GM12878 (cell line): ENCODE measurements at regions not wholly inside any gene's neighbourhood (a gene's known extent, or its start where the extent isn't known, plus 50 kb on each side); places are given as distances from the start of the nearest gene placed in this dataset.

ENCODE experiments used
- NFYB ChIP-seq: IDR thresholded peaks from 2 replicates; pipeline ENCODE4 v1.6.1; 2011; ENCODE audit warnings: low read depth, mild to moderate bottlenecking, low read length, improper control_type of control experiment, moderate library complexity; ENCODE audit not compliant: insufficient read depth
- PML ChIP-seq: IDR thresholded peaks from 2 replicates; pipeline ENCODE4 v1.6.1; 2012; ENCODE audit warnings: low read length, inconsistent platforms
- RFX5 ChIP-seq: IDR thresholded peaks from 2 replicates; pipeline ENCODE4 v1.6.1; 2011; ENCODE audit warnings: low read depth, low read length, improper control_type of control experiment
- SIN3A ChIP-seq: IDR thresholded peaks from 2 replicates; pipeline ENCODE4 v1.6.1; 2012; ENCODE audit warnings: low read depth, low read length, improper control_type of control experiment
- TBL1XR1 ChIP-seq: IDR thresholded peaks from 2 replicates; pipeline ENCODE4 v1.6.1; 2012; ENCODE audit warnings: low read depth, low read length, improper control_type of control experiment
- YY1 ChIP-seq: IDR thresholded peaks from 2 replicates; pipeline ENCODE4 v1.6.1; 2011; ENCODE audit warnings: low read depth, mild to moderate bottlenecking, low read length
- ZBTB33 ChIP-seq: fragments of 450-650 bp; IDR thresholded peaks from 2 replicates; pipeline ENCODE4 v1.6.1; 2017; ENCODE audit warnings: mild to moderate bottlenecking
- ZNF384 ChIP-seq: IDR thresholded peaks from 2 replicates; pipeline ENCODE4 v1.6.1; 2012; ENCODE audit warnings: low read depth, mild to moderate bottlenecking, low read length, improper control_type of control experiment, borderline replicate concordance
- TF ChIP-seq, protein P1 (sequence below): IDR thresholded peaks from 2 replicates; pipeline ENCODE4 v1.6.1; 2011; ENCODE audit warnings: low read depth, low read length, improper control_type of control experiment, borderline replicate concordance
- TF ChIP-seq, protein P2 (sequence below), 3 experiments: IDR thresholded peaks in 2 of 3; conservative IDR thresholded peaks in 1 of 3; 2 replicates each; pipeline ENCODE4 v1.5.1; 2011; ENCODE audit warnings: low read depth in 3 of 3, low read length in 3 of 3, mild to moderate bottlenecking in 3 of 3, control low read depth in 2 of 3, moderate library complexity in 2 of 3, inconsistent platforms in 1 of 3, mixed read lengths in 1 of 3; ENCODE audit not compliant: control insufficient read depth in 2 of 3, insufficient read depth in 1 of 3; ENCODE audit errors: extremely low read depth in 1 of 3

DNA sequence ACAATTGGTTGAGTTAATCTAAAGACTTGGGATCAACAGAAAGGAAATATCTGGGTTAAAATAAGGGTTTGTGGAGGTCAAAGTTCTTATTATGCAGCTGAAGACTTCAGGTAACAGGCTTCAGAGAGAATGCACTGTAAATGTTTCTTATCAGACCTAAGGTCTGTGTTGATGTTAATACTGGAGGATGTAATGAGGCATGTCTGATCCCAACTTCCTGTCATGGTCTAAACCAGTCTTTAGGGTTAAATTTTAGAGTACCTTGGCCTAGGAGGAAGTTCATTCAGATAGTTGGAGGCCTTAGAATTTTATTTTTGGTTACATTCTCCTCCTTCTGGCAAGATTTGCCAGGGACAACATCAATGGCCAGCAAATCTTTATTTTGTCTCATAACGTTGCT is 72.1 kb upstream of the GC start:
- TF ChIP-seq SIN3A: no peak
- TF ChIP-seq, protein P1, sequence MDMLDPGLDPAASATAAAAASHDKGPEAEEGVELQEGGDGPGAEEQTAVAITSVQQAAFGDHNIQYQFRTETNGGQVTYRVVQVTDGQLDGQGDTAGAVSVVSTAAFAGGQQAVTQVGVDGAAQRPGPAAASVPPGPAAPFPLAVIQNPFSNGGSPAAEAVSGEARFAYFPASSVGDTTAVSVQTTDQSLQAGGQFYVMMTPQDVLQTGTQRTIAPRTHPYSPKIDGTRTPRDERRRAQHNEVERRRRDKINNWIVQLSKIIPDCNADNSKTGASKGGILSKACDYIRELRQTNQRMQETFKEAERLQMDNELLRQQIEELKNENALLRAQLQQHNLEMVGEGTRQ: no peak
- TF ChIP-seq, protein P2, sequence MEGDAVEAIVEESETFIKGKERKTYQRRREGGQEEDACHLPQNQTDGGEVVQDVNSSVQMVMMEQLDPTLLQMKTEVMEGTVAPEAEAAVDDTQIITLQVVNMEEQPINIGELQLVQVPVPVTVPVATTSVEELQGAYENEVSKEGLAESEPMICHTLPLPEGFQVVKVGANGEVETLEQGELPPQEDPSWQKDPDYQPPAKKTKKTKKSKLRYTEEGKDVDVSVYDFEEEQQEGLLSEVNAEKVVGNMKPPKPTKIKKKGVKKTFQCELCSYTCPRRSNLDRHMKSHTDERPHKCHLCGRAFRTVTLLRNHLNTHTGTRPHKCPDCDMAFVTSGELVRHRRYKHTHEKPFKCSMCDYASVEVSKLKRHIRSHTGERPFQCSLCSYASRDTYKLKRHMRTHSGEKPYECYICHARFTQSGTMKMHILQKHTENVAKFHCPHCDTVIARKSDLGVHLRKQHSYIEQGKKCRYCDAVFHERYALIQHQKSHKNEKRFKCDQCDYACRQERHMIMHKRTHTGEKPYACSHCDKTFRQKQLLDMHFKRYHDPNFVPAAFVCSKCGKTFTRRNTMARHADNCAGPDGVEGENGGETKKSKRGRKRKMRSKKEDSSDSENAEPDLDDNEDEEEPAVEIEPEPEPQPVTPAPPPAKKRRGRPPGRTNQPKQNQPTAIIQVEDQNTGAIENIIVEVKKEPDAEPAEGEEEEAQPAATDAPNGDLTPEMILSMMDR (IDR thresholded peaks at IDR 0.05 in 2 of 3, conservative IDR thresholded peaks at IDR 0.05 in 1 of 3; ENCODE audit: control insufficient read depth in 2 of 3, extremely low read depth in 1 of 3, insufficient read depth in 1 of 3, low read depth in 3 of 3, low read length in 3 of 3): no peak
- no peak for TF ChIP-seq ZNF384
- no peak for TF ChIP-seq YY1
- TF ChIP-seq RFX5: no peak
- no peak for TF ChIP-seq PML
- no peak for TF ChIP-seq ZBTB33
- no peak for TF ChIP-seq TBL1XR1
- TF ChIP-seq NFYB: no peak
